ENCODE measurements at regions not wholly inside any gene's neighbourhood (a gene's known extent, or its start where the extent isn't known, plus 50 kb on each side); places are given as distances from the start of the nearest gene placed in this dataset.
"Not testable (repeated sequence)": the region's sequence is repeated elsewhere in the genome, so short reads cannot be mapped to it uniquely, and the experiment has no call there.

- BruUV-seq (replicated peaks); ATAC-seq; H3K9ac ChIP-seq (ENCODE audit: insufficient read depth, low read depth, low read length); H3K27ac ChIP-seq (ENCODE audit: extremely low read length, insufficient read depth, low read length); FAIRE-seq; CTCF ChIA-PET (ENCODE audit: low intra/inter-chr PET ratio, low total read pairs); H3K36me3 ChIP-seq (replicated peaks in 1 of 2; ENCODE audit: control insufficient read depth in 1 of 2, insufficient read depth in 2 of 2, low read length in 2 of 2); H3K79me2 ChIP-seq (ENCODE audit: insufficient read depth, low read length); H4K20me1 ChIP-seq (ENCODE audit: insufficient read depth, low read length); H3K4me2 ChIP-seq (ENCODE audit: low read depth, low read length); intact Hi-C loops (cut with micrococcal nuclease; ENCODE audit: unreplicated experiment); in situ Hi-C loops (cut with HindIII; ENCODE audit: extremely low pct_ligation_motif_present, low pct_unique_long_range_greater_than_20kb); H3K4me3 ChIP-seq (replicated peaks in 1 of 3; ENCODE audit: insufficient read depth in 1 of 3, low read depth in 2 of 3, low read length in 3 of 3); H3K4me1 ChIP-seq (ENCODE audit: insufficient read depth, low read length); DNase-seq (ENCODE audit: low spot score); H3K27me3 ChIP-seq (ENCODE audit: control insufficient read depth in 1 of 2, insufficient read depth in 2 of 2, low read length in 2 of 2); H3K9me3 ChIP-seq (ENCODE audit: low read length); H2AFZ ChIP-seq (ENCODE audit: low read length); POLR2A ChIA-PET: not testable (repeated sequence)
- no CpG with 5 or more reads among the region's 1 CpG for WGBS (ENCODE audit: low lambda C conversion rate)
Measured at GRCh38 chr9:61061059-61061458, 128.8 kb upstream of the SPATA31A7 start.

- POLR2A ChIA-PET; H3K79me2 ChIP-seq (ENCODE audit: insufficient read depth, low read length); intact Hi-C loops (cut with micrococcal nuclease; ENCODE audit: unreplicated experiment); H4K20me1 ChIP-seq (ENCODE audit: insufficient read depth, low read length); H3K4me1 ChIP-seq (ENCODE audit: insufficient read depth, low read length); CTCF ChIA-PET (ENCODE audit: low intra/inter-chr PET ratio, low total read pairs); H3K27ac ChIP-seq (ENCODE audit: extremely low read length, insufficient read depth, low read length); H2AFZ ChIP-seq (ENCODE audit: low read length); H3K9me3 ChIP-seq (ENCODE audit: low read length); ATAC-seq; H3K27me3 ChIP-seq (ENCODE audit: control insufficient read depth in 1 of 2, insufficient read depth in 2 of 2, low read length in 2 of 2); H3K4me3 ChIP-seq (replicated peaks in 1 of 3; ENCODE audit: insufficient read depth in 1 of 3, low read depth in 2 of 3, low read length in 3 of 3); in situ Hi-C loops (cut with HindIII; ENCODE audit: extremely low pct_ligation_motif_present, low pct_unique_long_range_greater_than_20kb); H3K4me2 ChIP-seq (ENCODE audit: low read depth, low read length); BruUV-seq (replicated peaks); H3K9ac ChIP-seq (ENCODE audit: insufficient read depth, low read depth, low read length); FAIRE-seq; H3K36me3 ChIP-seq (replicated peaks in 1 of 2; ENCODE audit: control insufficient read depth in 1 of 2, insufficient read depth in 2 of 2, low read length in 2 of 2); DNase-seq (ENCODE audit: low spot score): not testable (repeated sequence)
- no CpG with 5 or more reads among the region's 6 CpGs for WGBS (ENCODE audit: low lambda C conversion rate)
Measured at GRCh38 chr9:61072855-61073254, 117.0 kb upstream of the SPATA31A7 start.

- intact Hi-C loops (cut with micrococcal nuclease; ENCODE audit: unreplicated experiment); in situ Hi-C loops (cut with HindIII; ENCODE audit: extremely low pct_ligation_motif_present, low pct_unique_long_range_greater_than_20kb); H3K9me3 ChIP-seq (ENCODE audit: low read length); H3K79me2 ChIP-seq (ENCODE audit: insufficient read depth, low read length); H2AFZ ChIP-seq (ENCODE audit: low read length); H4K20me1 ChIP-seq (ENCODE audit: insufficient read depth, low read length); H3K27me3 ChIP-seq (ENCODE audit: control insufficient read depth in 1 of 2, insufficient read depth in 2 of 2, low read length in 2 of 2); CTCF ChIA-PET (ENCODE audit: low intra/inter-chr PET ratio, low total read pairs); ATAC-seq; DNase-seq (ENCODE audit: low spot score); H3K27ac ChIP-seq (ENCODE audit: extremely low read length, insufficient read depth, low read length); H3K9ac ChIP-seq (ENCODE audit: insufficient read depth, low read depth, low read length); H3K4me1 ChIP-seq (ENCODE audit: insufficient read depth, low read length); H3K4me3 ChIP-seq (replicated peaks in 1 of 3; ENCODE audit: insufficient read depth in 1 of 3, low read depth in 2 of 3, low read length in 3 of 3); H3K4me2 ChIP-seq (ENCODE audit: low read depth, low read length); POLR2A ChIA-PET; BruUV-seq (replicated peaks); H3K36me3 ChIP-seq (replicated peaks in 1 of 2; ENCODE audit: control insufficient read depth in 1 of 2, insufficient read depth in 2 of 2, low read length in 2 of 2); FAIRE-seq: not testable (repeated sequence)
- no CpG with 5 or more reads among the region's 1 CpG for WGBS (ENCODE audit: low lambda C conversion rate)
Measured at GRCh38 chr9:61081785-61082184, 108.1 kb upstream of the SPATA31A7 start.

GRCh38 chr9:61085392-61085791 is 104.4 kb upstream of the SPATA31A7 start:
- H3K9ac ChIP-seq (ENCODE audit: insufficient read depth, low read depth, low read length); H3K4me2 ChIP-seq (ENCODE audit: low read depth, low read length); CTCF ChIA-PET (ENCODE audit: low intra/inter-chr PET ratio, low total read pairs); H3K9me3 ChIP-seq (ENCODE audit: low read length); in situ Hi-C loops (cut with HindIII; ENCODE audit: extremely low pct_ligation_motif_present, low pct_unique_long_range_greater_than_20kb); H3K27me3 ChIP-seq (ENCODE audit: control insufficient read depth in 1 of 2, insufficient read depth in 2 of 2, low read length in 2 of 2); H3K79me2 ChIP-seq (ENCODE audit: insufficient read depth, low read length); intact Hi-C loops (cut with micrococcal nuclease; ENCODE audit: unreplicated experiment); H3K36me3 ChIP-seq (replicated peaks in 1 of 2; ENCODE audit: control insufficient read depth in 1 of 2, insufficient read depth in 2 of 2, low read length in 2 of 2); POLR2A ChIA-PET; BruUV-seq (replicated peaks); DNase-seq (ENCODE audit: low spot score); H3K27ac ChIP-seq (ENCODE audit: extremely low read length, insufficient read depth, low read length); H3K4me3 ChIP-seq (replicated peaks in 1 of 3; ENCODE audit: insufficient read depth in 1 of 3, low read depth in 2 of 3, low read length in 3 of 3); H2AFZ ChIP-seq (ENCODE audit: low read length); FAIRE-seq; H4K20me1 ChIP-seq (ENCODE audit: insufficient read depth, low read length); H3K4me1 ChIP-seq (ENCODE audit: insufficient read depth, low read length): not testable (repeated sequence)
- ATAC-seq: peak; percentile 43; the same call in 1 of the 3 replicates
- no CpG with 5 or more reads among the region's 3 CpGs for WGBS (ENCODE audit: low lambda C conversion rate)

- WGBS (ENCODE audit: low lambda C conversion rate): no CpG with 5 or more reads among the region's 27 CpGs
- POLR2A ChIA-PET; H3K4me1 ChIP-seq (ENCODE audit: insufficient read depth, low read length); H3K9me3 ChIP-seq (ENCODE audit: low read length); H3K9ac ChIP-seq (ENCODE audit: insufficient read depth, low read depth, low read length); H4K20me1 ChIP-seq (ENCODE audit: insufficient read depth, low read length); CTCF ChIA-PET (ENCODE audit: low intra/inter-chr PET ratio, low total read pairs); DNase-seq (ENCODE audit: low spot score); H3K79me2 ChIP-seq (ENCODE audit: insufficient read depth, low read length); in situ Hi-C loops (cut with HindIII; ENCODE audit: extremely low pct_ligation_motif_present, low pct_unique_long_range_greater_than_20kb); H3K4me2 ChIP-seq (ENCODE audit: low read depth, low read length); H3K27ac ChIP-seq (ENCODE audit: extremely low read length, insufficient read depth, low read length); H3K4me3 ChIP-seq (replicated peaks in 1 of 3; ENCODE audit: insufficient read depth in 1 of 3, low read depth in 2 of 3, low read length in 3 of 3); FAIRE-seq; H3K27me3 ChIP-seq (ENCODE audit: control insufficient read depth in 1 of 2, insufficient read depth in 2 of 2, low read length in 2 of 2); intact Hi-C loops (cut with micrococcal nuclease; ENCODE audit: unreplicated experiment); BruUV-seq (replicated peaks); ATAC-seq; H2AFZ ChIP-seq (ENCODE audit: low read length); H3K36me3 ChIP-seq (replicated peaks in 1 of 2; ENCODE audit: control insufficient read depth in 1 of 2, insufficient read depth in 2 of 2, low read length in 2 of 2): not testable (repeated sequence)
Measured at GRCh38 chr9:61122448-61122847, 67.4 kb upstream of the SPATA31A7 start.
